Trophoblast cell (in vitro differentiated cells and primary cell): ENCODE measurements at regions not wholly inside any gene's neighbourhood (a gene's known extent, or its start where the extent isn't known, plus 50 kb on each side); places are given as distances from the start of the nearest gene placed in this dataset.

ENCODE experiments used
- DNase-seq, 2 donors: peaks; one replicate each; pipeline ENCODE4 v3.0.0-alpha.2; 2016
- H2AFZ ChIP-seq: 2 replicates; pipeline ENCODE4 v1.6.1; 2013; ENCODE audit warnings: low read length, moderate library complexity, mild to moderate bottlenecking; ENCODE audit not compliant: insufficient read depth, poor library complexity
- H2AK5ac ChIP-seq: 2 replicates; pipeline ENCODE4 v1.6.1; 2013; ENCODE audit warnings: mild to moderate bottlenecking, low read length
- H2BK120ac ChIP-seq: 2 replicates; pipeline ENCODE4 v1.6.1; 2013; ENCODE audit warnings: low read length, mild to moderate bottlenecking, moderate library complexity; ENCODE audit not compliant: insufficient read depth, poor library complexity
- H2BK12ac ChIP-seq: 2 replicates; pipeline ENCODE4 v1.6.1; 2013; ENCODE audit warnings: mild to moderate bottlenecking, low read length, moderate library complexity
- H2BK5ac ChIP-seq: 2 replicates; pipeline ENCODE4 v1.6.1; 2013; ENCODE audit warnings: low read length, low read depth, moderate library complexity, mild to moderate bottlenecking; ENCODE audit not compliant: poor library complexity
- H3K14ac ChIP-seq: 2 replicates; pipeline ENCODE4 v1.6.1; 2013; ENCODE audit warnings: mild to moderate bottlenecking, low read length
- H3K18ac ChIP-seq: 2 replicates; pipeline ENCODE4 v1.6.1; 2013; ENCODE audit warnings: mild to moderate bottlenecking, low read length
- H3K23ac ChIP-seq: 2 replicates; pipeline ENCODE4 v1.6.1; 2013; ENCODE audit warnings: low read length
- H3K27ac ChIP-seq: 2 replicates; pipeline ENCODE4 v1.5.1; 2013; ENCODE audit warnings: low read depth, mild to moderate bottlenecking, inconsistent platforms, low read length, moderate library complexity
- H3K27me3 ChIP-seq: 2 replicates; pipeline ENCODE4 v1.6.1; 2013; ENCODE audit warnings: inconsistent platforms, mild to moderate bottlenecking, low read length, moderate library complexity; ENCODE audit not compliant: insufficient read depth
- H3K36me3 ChIP-seq, 2 experiments: 1 replicate in 1 of 2; 2 replicates in 1 of 2; pipeline ENCODE4 v1.6.1; 2013; ENCODE audit warnings: low read length in 2 of 2, mild to moderate bottlenecking in 2 of 2, moderate library complexity in 1 of 2; ENCODE audit not compliant: insufficient read depth in 2 of 2, control insufficient read depth in 1 of 2
- H3K4ac ChIP-seq: 2 replicates; pipeline ENCODE4 v1.6.1; 2013; ENCODE audit warnings: low read depth, mild to moderate bottlenecking, low read length, moderate library complexity
- H3K4me1 ChIP-seq, 2 experiments: 1 replicate in 1 of 2; 2 replicates in 1 of 2; pipeline ENCODE4 v1.6.1; 2013; ENCODE audit warnings: low read length in 2 of 2, mild to moderate bottlenecking in 2 of 2, moderate library complexity in 1 of 2; ENCODE audit not compliant: insufficient read depth in 2 of 2, control insufficient read depth in 1 of 2
- H3K4me2 ChIP-seq: 2 replicates; pipeline ENCODE4 v1.6.1; 2013; ENCODE audit warnings: inconsistent platforms, mild to moderate bottlenecking, low read length, moderate library complexity
- H3K4me3 ChIP-seq: 2 replicates; pipeline ENCODE4 v1.5.1; 2013; ENCODE audit warnings: mild to moderate bottlenecking, low read depth, low read length, inconsistent platforms
- H3K79me1 ChIP-seq: one replicate; pipeline ENCODE4 v1.6.1; 2013; ENCODE audit warnings: low read length
- H3K79me2 ChIP-seq: 2 replicates; pipeline ENCODE4 v1.6.1; 2013; ENCODE audit warnings: low read length, mild to moderate bottlenecking; ENCODE audit not compliant: control insufficient read depth, insufficient read depth, poor library complexity
- H3K9ac ChIP-seq: 2 replicates; pipeline ENCODE4 v1.6.1; 2013; ENCODE audit warnings: mild to moderate bottlenecking, low read length
- H3K9me3 ChIP-seq: 2 replicates; pipeline ENCODE4 v1.6.1; 2013; ENCODE audit warnings: low read depth, mild to moderate bottlenecking, control low read depth, inconsistent platforms, low read length; ENCODE audit not compliant: insufficient read depth
- H4K12ac ChIP-seq: 2 replicates; pipeline ENCODE4 v1.6.1; 2013; ENCODE audit warnings: low read depth, mild to moderate bottlenecking, low read length, moderate library complexity
- H4K8ac ChIP-seq: 2 replicates; pipeline ENCODE4 v1.6.1; 2013; ENCODE audit warnings: low read depth, mild to moderate bottlenecking, low read length, moderate library complexity
- H4K91ac ChIP-seq: one replicate; pipeline ENCODE4 v1.6.1; 2013; ENCODE audit warnings: low read depth, mild to moderate bottlenecking, low read length, moderate library complexity
- WGBS: extraction: QIAGEN DNeasy Blood & Tissue Kit; methylation state at CpG from one replicate; pipeline ENCODE4 v1.1.7; 2013; ENCODE audit warnings: missing lambda C conversion rate; ENCODE audit not compliant: insufficient read length, insufficient coverage; ENCODE audit errors: extremely low coverage; 5-methylcytosine and 5-hydroxymethylcytosine counted together

- no peak overlapping the region for H3K18ac ChIP-seq
- H4K8ac ChIP-seq: no peak overlapping the region
- no peak overlapping the region for H2BK5ac ChIP-seq
- WGBS: no CpG with 5 or more reads among the region's 6 CpGs
- H3K4ac ChIP-seq: no peak overlapping the region
- no peak overlapping the region for H3K9ac ChIP-seq
- no peaks in the 10 kb centered on the region for H3K4me1 ChIP-seq
- no peak overlapping the region for H2BK12ac ChIP-seq
- no peaks in the 10 kb centered on the region for H3K9me3 ChIP-seq
- H3K4me2 ChIP-seq: no peak overlapping the region
- H3K27me3 ChIP-seq: no peaks in the 10 kb centered on the region
- H2AK5ac ChIP-seq: no peak overlapping the region
- H2AFZ ChIP-seq: no peak overlapping the region
- no peaks in the 10 kb centered on the region for H3K36me3 ChIP-seq
- no peaks in the 10 kb centered on the region for H3K79me2 ChIP-seq
- H4K12ac ChIP-seq: no peak overlapping the region
- H3K79me1 ChIP-seq: no peaks in the 10 kb centered on the region
- H3K23ac ChIP-seq: no peak overlapping the region
- no peak overlapping the region for H3K14ac ChIP-seq
- H2BK120ac ChIP-seq: no peak overlapping the region
- no peak overlapping the region for H3K4me3 ChIP-seq
- H4K91ac ChIP-seq: no peak overlapping the region
- H3K27ac ChIP-seq: no peak overlapping the region
- DNase-seq: no peak
Measured at GRCh38 chr13:30560212-30560611, 57.5 kb upstream of the USPL1 start.

GRCh38 chr13:30561511-30561910 is 56.2 kb upstream of the USPL1 start:
- Histone ChIP-seq H3K27ac (no peak overlapping the region), H3K4me1 (no peaks in the 10 kb centered on the region), H4K91ac (no peak overlapping the region)

GRCh38 chr13:30564489-30564888 is 53.2 kb upstream of the USPL1 start:
- Histone ChIP-seq H3K27me3 (no peaks in the 10 kb centered on the region), H3K36me3 (no peaks in the 10 kb centered on the region), H2BK12ac (no peak overlapping the region), H4K91ac (no peak overlapping the region), H3K23ac (no peak overlapping the region), H3K4me3 (no peak overlapping the region), H3K27ac (no peak overlapping the region), H4K12ac (no peak overlapping the region), H3K18ac (no peak overlapping the region), H3K4me2 (no peak overlapping the region), H2AFZ (no peak overlapping the region), H3K79me2 (no peaks in the 10 kb centered on the region), H2BK120ac (no peak overlapping the region), H3K4ac (no peak overlapping the region), H2BK5ac (no peak overlapping the region), H3K14ac (no peak overlapping the region), H3K9ac (no peak overlapping the region), H2AK5ac (no peak overlapping the region), H4K8ac (no peak overlapping the region), H3K4me1 (no peaks in the 10 kb centered on the region), H3K79me1 (no peaks in the 10 kb centered on the region), H3K9me3 (no peaks in the 10 kb centered on the region)
- no CpG with 5 or more reads among the region's 2 CpGs for WGBS
- no peak for DNase-seq

More at GRCh38 chr13:30561511-30561910, 56.2 kb upstream of the USPL1 start:
- no peak overlapping the region for H3K4me2 ChIP-seq
- H2AFZ ChIP-seq: no peak overlapping the region
- DNase-seq: no peak
- no peaks in the 10 kb centered on the region for H3K79me2 ChIP-seq
- no peak overlapping the region for H2BK5ac ChIP-seq
- H3K14ac ChIP-seq: no peak overlapping the region
- H3K27me3 ChIP-seq: no peaks in the 10 kb centered on the region
- H3K9ac ChIP-seq: no peak overlapping the region
- H3K4ac ChIP-seq: no peak overlapping the region
- H3K23ac ChIP-seq: no peak overlapping the region
- no peaks in the 10 kb centered on the region for H3K9me3 ChIP-seq
- H2AK5ac ChIP-seq: no peak overlapping the region
- H3K36me3 ChIP-seq: no peaks in the 10 kb centered on the region
- H2BK12ac ChIP-seq: no peak overlapping the region
- WGBS: no CpG with 5 or more reads among the region's 4 CpGs
- H2BK120ac ChIP-seq: no peak overlapping the region
- H3K79me1 ChIP-seq: no peaks in the 10 kb centered on the region
- H4K8ac ChIP-seq: no peak overlapping the region
- H4K12ac ChIP-seq: no peak overlapping the region
- H3K4me3 ChIP-seq: no peak overlapping the region
- H3K18ac ChIP-seq: no peak overlapping the region

- H3K23ac ChIP-seq: no peak overlapping the region
- no peaks in the 10 kb centered on the region for H3K79me1 ChIP-seq
- H3K27ac ChIP-seq: no peak overlapping the region
- no CpG with 5 or more reads among the region's 1 CpG for WGBS
- no peaks in the 10 kb centered on the region for H3K4me1 ChIP-seq
- H3K27me3 ChIP-seq: no peaks in the 10 kb centered on the region
- no peaks in the 10 kb centered on the region for H3K9me3 ChIP-seq
- H2BK5ac ChIP-seq: no peak overlapping the region
- H4K91ac ChIP-seq: no peak overlapping the region
- H3K18ac ChIP-seq: no peak overlapping the region
- H3K4ac ChIP-seq: no peak overlapping the region
- H2BK120ac ChIP-seq: no peak overlapping the region
- H4K8ac ChIP-seq: no peak overlapping the region
- no peak overlapping the region for H2AFZ ChIP-seq
- no peak overlapping the region for H2BK12ac ChIP-seq
- H3K4me3 ChIP-seq: no peak overlapping the region
- no peaks in the 10 kb centered on the region for H3K36me3 ChIP-seq
- no peak for DNase-seq
- no peak overlapping the region for H2AK5ac ChIP-seq
- H3K79me2 ChIP-seq: no peaks in the 10 kb centered on the region
- H3K9ac ChIP-seq: no peak overlapping the region
- no peak overlapping the region for H4K12ac ChIP-seq
- H3K4me2 ChIP-seq: no peak overlapping the region
- H3K14ac ChIP-seq: no peak overlapping the region
Measured at GRCh38 chr13:30565658-30566057, 52.1 kb upstream of the USPL1 start.
